Endodermal cell (in vitro differentiated cells): ENCODE measurements at regions not wholly inside any gene's neighbourhood (a gene's known extent, or its start where the extent isn't known, plus 50 kb on each side); places are given as distances from the start of the nearest gene placed in this dataset.
"Not testable (repeated sequence)": the region's sequence is repeated elsewhere in the genome, so short reads cannot be mapped to it uniquely, and the experiment has no call there.

Experiments
- DNase-seq: peaks from one replicate; pipeline ENCODE4 v3.0.0-alpha.2; 2017
- H3K27ac ChIP-seq: 2 replicates; pipeline ENCODE4 v1.5.1; 2013; ENCODE audit warnings: mild to moderate bottlenecking, low read depth, low read length, moderate library complexity
- H3K27me3 ChIP-seq: 2 replicates; pipeline ENCODE4 v1.6.1; 2013; ENCODE audit warnings: mild to moderate bottlenecking, low read length, moderate library complexity; ENCODE audit not compliant: insufficient read depth, control insufficient read depth, poor library complexity, severe bottlenecking
- H3K36me3 ChIP-seq: 2 replicates; pipeline ENCODE4 v1.7.0; 2013; ENCODE audit warnings: mild to moderate bottlenecking, low read length, moderate library complexity; ENCODE audit not compliant: control insufficient read depth, insufficient read depth
- H3K4me1 ChIP-seq: one replicate; pipeline ENCODE4 v1.7.0; 2013; ENCODE audit warnings: low read length; ENCODE audit not compliant: control insufficient read depth, insufficient read depth
- H3K4me3 ChIP-seq: 2 replicates; pipeline ENCODE4 v1.5.1; 2013; ENCODE audit warnings: mild to moderate bottlenecking, low read length, moderate library complexity
- H3K9ac ChIP-seq: 2 replicates; pipeline ENCODE4 v1.6.1; 2013; ENCODE audit warnings: mild to moderate bottlenecking, low read length, moderate library complexity; ENCODE audit not compliant: poor library complexity, severe bottlenecking; ENCODE audit errors: extremely low read depth
- H3K9me3 ChIP-seq: 2 replicates; pipeline ENCODE4 v1.6.1; 2013; ENCODE audit warnings: mild to moderate bottlenecking, low read length, moderate library complexity; ENCODE audit not compliant: control insufficient read depth
- H3K27ac Mint-ChIP-seq: 2 replicates; pipeline ENCODE4 v1.8.0; 2020; ENCODE audit warnings: mixed read lengths
- H3K27me3 Mint-ChIP-seq: 2 replicates; pipeline ENCODE4 v1.8.0; 2021; ENCODE audit warnings: mild to moderate bottlenecking, mixed read lengths; ENCODE audit not compliant: insufficient read depth
- H3K36me3 Mint-ChIP-seq: 2 replicates; pipeline ENCODE4 v1.8.0; 2020; ENCODE audit warnings: low read depth, mixed read lengths
- H3K4me1 Mint-ChIP-seq: 2 replicates; pipeline ENCODE4 v1.8.0; 2020; ENCODE audit warnings: mixed read lengths
- H3K4me3 Mint-ChIP-seq: 2 replicates; pipeline ENCODE4 v1.8.0; 2020; ENCODE audit warnings: mild to moderate bottlenecking, moderate library complexity, mixed read lengths
- H3K9me3 Mint-ChIP-seq: 2 replicates; pipeline ENCODE4 v1.8.0; 2020; ENCODE audit warnings: mild to moderate bottlenecking, mixed read lengths
- CTCF ChIP-seq: fragments of 200-600 bp; sonication (generic); conservative IDR thresholded peaks from 2 replicates; pipeline ENCODE4 v1.5.0; 2021; ENCODE audit warnings: antibody characterized with exemption, mild to moderate bottlenecking
- WGBS, 2 experiments: methylation state at CpG; one replicate each; pipeline versions ENCODE4 v1.1.5 to v1.1.7; 2013; ENCODE audit warnings: missing lambda C conversion rate in 2 of 2, mixed read lengths in 1 of 2; ENCODE audit not compliant: insufficient coverage in 1 of 2, insufficient read length in 1 of 2; 5-methylcytosine and 5-hydroxymethylcytosine counted together

GRCh38 chr7:153109566-153109965 lies 350.0 kb downstream of the ACTR3B start:
- no peaks in the 10 kb centered on the region for H3K4me1 ChIP-seq
- H3K27me3 ChIP-seq: no peaks in the 10 kb centered on the region
- peaks cover 3% of the 10 kb centered on the region for H3K27me3 Mint-ChIP-seq
- H3K4me1 Mint-ChIP-seq: peaks cover 4% of the 10 kb centered on the region
- no peak overlapping the region for H3K4me3 ChIP-seq
- no peaks in the 10 kb centered on the region for H3K36me3 Mint-ChIP-seq
- H3K9ac ChIP-seq: no peak overlapping the region
- no peak for DNase-seq
- no peak overlapping the region for H3K4me3 Mint-ChIP-seq
- H3K27ac Mint-ChIP-seq: no peak overlapping the region
- H3K9me3 ChIP-seq: no peaks in the 10 kb centered on the region
- no peak overlapping the region for H3K27ac ChIP-seq
- 88 to 90% methylated on average over 7 to 8 of the region's 8 CpGs for WGBS, 2 experiments
- H3K9me3 Mint-ChIP-seq: peaks cover 13% of the 10 kb centered on the region
- TF ChIP-seq CTCF: no peak
- no peaks in the 10 kb centered on the region for H3K36me3 ChIP-seq

- no peaks in the 10 kb centered on the region for H3K36me3 Mint-ChIP-seq
- H3K27ac ChIP-seq: no peak overlapping the region
- no peaks in the 10 kb centered on the region for H3K36me3 ChIP-seq
- H3K9ac ChIP-seq: no peak overlapping the region
- no peaks in the 10 kb centered on the region for H3K9me3 ChIP-seq
- H3K4me3 Mint-ChIP-seq: no peak overlapping the region
- H3K4me1 Mint-ChIP-seq: peaks cover 4% of the 10 kb centered on the region
- no peak overlapping the region for H3K27ac Mint-ChIP-seq
- no peak for DNase-seq
- peaks cover 13% of the 10 kb centered on the region for H3K9me3 Mint-ChIP-seq
- no peak for TF ChIP-seq CTCF
- no peak overlapping the region for H3K4me3 ChIP-seq
- H3K27me3 Mint-ChIP-seq: peaks cover 1% of the 10 kb centered on the region
- H3K27me3 ChIP-seq: no peaks in the 10 kb centered on the region
- 93 to 100% methylated on average over 2 to 5 of the region's 5 CpGs for WGBS, 2 experiments
- H3K4me1 ChIP-seq: no peaks in the 10 kb centered on the region
Measured at GRCh38 chr7:153110606-153111005, 351.1 kb downstream of the ACTR3B start.

GRCh38 chr7:153122255-153122654 lies 362.7 kb downstream of the ACTR3B start:
- not testable (repeated sequence) for H3K4me3 ChIP-seq, H3K9me3 Mint-ChIP-seq, H3K4me1 ChIP-seq, H3K4me3 Mint-ChIP-seq, H3K27ac ChIP-seq, H3K4me1 Mint-ChIP-seq, H3K27me3 ChIP-seq, H3K36me3 ChIP-seq, H3K27ac Mint-ChIP-seq, H3K27me3 Mint-ChIP-seq, H3K36me3 Mint-ChIP-seq, H3K9ac ChIP-seq, H3K9me3 ChIP-seq
- 66 to 79% methylated on average over 3 to 7 of the region's 8 CpGs for WGBS, 2 experiments
- DNase-seq: peak; percentile 67
- TF ChIP-seq CTCF: peak; percentile 55
